ENCODE measurements at regions not wholly inside any gene's neighbourhood (a gene's known extent, or its start where the extent isn't known, plus 50 kb on each side); places are given as distances from the start of the nearest gene placed in this dataset.
"Not testable (repeated sequence)": the region's sequence is repeated elsewhere in the genome, so short reads cannot be mapped to it uniquely, and the experiment has no call there.

- H3K27ac ChIP-seq (replicated peaks; ENCODE audit: low read length); H4K8ac ChIP-seq (ENCODE audit: low read depth, low read length); H2BK15ac ChIP-seq (ENCODE audit: low read length); H3K23ac ChIP-seq (ENCODE audit: low read depth, low read length, poor library complexity); H3K4me2 ChIP-seq (ENCODE audit: insufficient read depth, low read length, poor library complexity, severe bottlenecking); H3K36me3 ChIP-seq (replicated peaks in 1 of 2; ENCODE audit: control insufficient read depth in 2 of 2, insufficient read depth in 2 of 2, low read length in 2 of 2); H2BK120ac ChIP-seq (ENCODE audit: low read depth, low read length); H2AFZ ChIP-seq (ENCODE audit: low read length); H3K4ac ChIP-seq (ENCODE audit: low read length); H3K9ac ChIP-seq (ENCODE audit: low read depth, low read length, poor library complexity); H3K79me1 ChIP-seq (ENCODE audit: low read depth, low read length); DNase-seq (ENCODE audit: low spot score); H4K91ac ChIP-seq (ENCODE audit: low read depth, low read length, poor library complexity); H3K9me3 ChIP-seq (replicated peaks in 1 of 2; ENCODE audit: control insufficient read depth in 2 of 2, insufficient read depth in 1 of 2, low read depth in 1 of 2, low read length in 2 of 2); H2BK5ac ChIP-seq (ENCODE audit: low read length); H3K4me3 ChIP-seq (ENCODE audit: low read length in 2 of 2); H2BK12ac ChIP-seq (ENCODE audit: low read length); H3K27me3 ChIP-seq (ENCODE audit: control insufficient read depth in 3 of 3, insufficient read depth in 3 of 3, low read depth in 1 of 3, low read length in 3 of 3); H3K4me1 ChIP-seq (ENCODE audit: control insufficient read depth in 2 of 2, insufficient read depth in 1 of 2, low read depth in 1 of 2, low read length in 2 of 2); H2AK5ac ChIP-seq (ENCODE audit: low read depth, low read length); H3K18ac ChIP-seq (ENCODE audit: low read length); H3K14ac ChIP-seq (ENCODE audit: low read length): not testable (repeated sequence)
- WGBS, 2 donors (ENCODE audit: extremely low coverage in 2 of 2, insufficient read length in 2 of 2, insufficient replicate concordance in 1 of 2), result no CpG with 5 or more reads among the region's 28 CpGs
Measured at GRCh38 chr9:61856858-61857453, 667.1 kb downstream of the SPATA31A7 start.

- not testable (repeated sequence) for H3K9ac ChIP-seq (ENCODE audit: low read depth, low read length, poor library complexity); H3K79me1 ChIP-seq (ENCODE audit: low read depth, low read length); H4K91ac ChIP-seq (ENCODE audit: low read depth, low read length, poor library complexity); H2AK5ac ChIP-seq (ENCODE audit: low read depth, low read length); H3K4me2 ChIP-seq (ENCODE audit: insufficient read depth, low read length, poor library complexity, severe bottlenecking); H2BK12ac ChIP-seq (ENCODE audit: low read length); H3K27ac ChIP-seq (replicated peaks; ENCODE audit: low read length); H3K14ac ChIP-seq (ENCODE audit: low read length); H2AFZ ChIP-seq (ENCODE audit: low read length); H3K4me1 ChIP-seq (ENCODE audit: control insufficient read depth in 2 of 2, insufficient read depth in 1 of 2, low read depth in 1 of 2, low read length in 2 of 2); H3K4ac ChIP-seq (ENCODE audit: low read length); DNase-seq (ENCODE audit: low spot score); H3K36me3 ChIP-seq (replicated peaks in 1 of 2; ENCODE audit: control insufficient read depth in 2 of 2, insufficient read depth in 2 of 2, low read length in 2 of 2); H3K27me3 ChIP-seq (ENCODE audit: control insufficient read depth in 3 of 3, insufficient read depth in 3 of 3, low read depth in 1 of 3, low read length in 3 of 3); H2BK120ac ChIP-seq (ENCODE audit: low read depth, low read length); H3K18ac ChIP-seq (ENCODE audit: low read length); H3K23ac ChIP-seq (ENCODE audit: low read depth, low read length, poor library complexity); H4K8ac ChIP-seq (ENCODE audit: low read depth, low read length); H3K9me3 ChIP-seq (replicated peaks in 1 of 2; ENCODE audit: control insufficient read depth in 2 of 2, insufficient read depth in 1 of 2, low read depth in 1 of 2, low read length in 2 of 2); H2BK15ac ChIP-seq (ENCODE audit: low read length); H2BK5ac ChIP-seq (ENCODE audit: low read length); H3K4me3 ChIP-seq (ENCODE audit: low read length in 2 of 2)
- no CpG with 5 or more reads among the region's 42 CpGs for WGBS, 2 donors (ENCODE audit: extremely low coverage in 2 of 2, insufficient read length in 2 of 2, insufficient replicate concordance in 1 of 2)
Measured at GRCh38 chr9:61857709-61858351, 668.0 kb downstream of the SPATA31A7 start.

- H3K14ac ChIP-seq (ENCODE audit: low read length); H3K9me3 ChIP-seq (replicated peaks in 1 of 2; ENCODE audit: control insufficient read depth in 2 of 2, insufficient read depth in 1 of 2, low read depth in 1 of 2, low read length in 2 of 2); H3K79me1 ChIP-seq (ENCODE audit: low read depth, low read length); H3K4me3 ChIP-seq (ENCODE audit: low read length in 2 of 2); DNase-seq (ENCODE audit: low spot score); H2BK15ac ChIP-seq (ENCODE audit: low read length); H3K23ac ChIP-seq (ENCODE audit: low read depth, low read length, poor library complexity); H3K27ac ChIP-seq (replicated peaks; ENCODE audit: low read length); H2AFZ ChIP-seq (ENCODE audit: low read length); H3K4me1 ChIP-seq (ENCODE audit: control insufficient read depth in 2 of 2, insufficient read depth in 1 of 2, low read depth in 1 of 2, low read length in 2 of 2); H3K4ac ChIP-seq (ENCODE audit: low read length); H3K4me2 ChIP-seq (ENCODE audit: insufficient read depth, low read length, poor library complexity, severe bottlenecking); H2AK5ac ChIP-seq (ENCODE audit: low read depth, low read length); H4K91ac ChIP-seq (ENCODE audit: low read depth, low read length, poor library complexity); H3K18ac ChIP-seq (ENCODE audit: low read length); H3K9ac ChIP-seq (ENCODE audit: low read depth, low read length, poor library complexity); H4K8ac ChIP-seq (ENCODE audit: low read depth, low read length); H2BK12ac ChIP-seq (ENCODE audit: low read length); H3K36me3 ChIP-seq (replicated peaks in 1 of 2; ENCODE audit: control insufficient read depth in 2 of 2, insufficient read depth in 2 of 2, low read length in 2 of 2); H3K27me3 ChIP-seq (ENCODE audit: control insufficient read depth in 3 of 3, insufficient read depth in 3 of 3, low read depth in 1 of 3, low read length in 3 of 3); H2BK5ac ChIP-seq (ENCODE audit: low read length); H2BK120ac ChIP-seq (ENCODE audit: low read depth, low read length): not testable (repeated sequence)
- WGBS, 2 donors (ENCODE audit: extremely low coverage in 2 of 2, insufficient read length in 2 of 2, insufficient replicate concordance in 1 of 2), result no CpG with 5 or more reads among the region's 29 CpGs
Measured at GRCh38 chr9:61862431-61862971, 672.7 kb downstream of the SPATA31A7 start.

GRCh38 chr9:61864463-61864862, 674.6 kb downstream of the SPATA31A7 start:
- H3K4me1 ChIP-seq (ENCODE audit: control insufficient read depth in 2 of 2, insufficient read depth in 1 of 2, low read depth in 1 of 2, low read length in 2 of 2); DNase-seq (ENCODE audit: low spot score); H4K8ac ChIP-seq (ENCODE audit: low read depth, low read length); H2BK12ac ChIP-seq (ENCODE audit: low read length); H2AFZ ChIP-seq (ENCODE audit: low read length); H3K36me3 ChIP-seq (replicated peaks in 1 of 2; ENCODE audit: control insufficient read depth in 2 of 2, insufficient read depth in 2 of 2, low read length in 2 of 2); H3K27ac ChIP-seq (replicated peaks; ENCODE audit: low read length); H3K79me1 ChIP-seq (ENCODE audit: low read depth, low read length); H2BK5ac ChIP-seq (ENCODE audit: low read length); H3K14ac ChIP-seq (ENCODE audit: low read length); H3K9me3 ChIP-seq (replicated peaks in 1 of 2; ENCODE audit: control insufficient read depth in 2 of 2, insufficient read depth in 1 of 2, low read depth in 1 of 2, low read length in 2 of 2); H2BK120ac ChIP-seq (ENCODE audit: low read depth, low read length); H2BK15ac ChIP-seq (ENCODE audit: low read length); H3K23ac ChIP-seq (ENCODE audit: low read depth, low read length, poor library complexity); H3K18ac ChIP-seq (ENCODE audit: low read length); H3K9ac ChIP-seq (ENCODE audit: low read depth, low read length, poor library complexity); H4K91ac ChIP-seq (ENCODE audit: low read depth, low read length, poor library complexity); H3K27me3 ChIP-seq (ENCODE audit: control insufficient read depth in 3 of 3, insufficient read depth in 3 of 3, low read depth in 1 of 3, low read length in 3 of 3); H3K4me3 ChIP-seq (ENCODE audit: low read length in 2 of 2); H3K4ac ChIP-seq (ENCODE audit: low read length); H2AK5ac ChIP-seq (ENCODE audit: low read depth, low read length); H3K4me2 ChIP-seq (ENCODE audit: insufficient read depth, low read length, poor library complexity, severe bottlenecking): not testable (repeated sequence)
- no CpG with 5 or more reads among the region's 7 CpGs for WGBS, 2 donors (ENCODE audit: extremely low coverage in 2 of 2, insufficient read length in 2 of 2, insufficient replicate concordance in 1 of 2)
